ENCODE measurements at regions not wholly inside any gene's neighbourhood (a gene's known extent, or its start where the extent isn't known, plus 50 kb on each side); places are given as distances from the start of the nearest gene placed in this dataset.
"Not testable (repeated sequence)": the region's sequence is repeated elsewhere in the genome, so short reads cannot be mapped to it uniquely, and the experiment has no call there.

- H2AFZ ChIP-seq (ENCODE audit: low read length) = no peak overlapping the region
- H3K36me3 ChIP-seq (ENCODE audit: insufficient read depth, low read length) = no peaks in the 10 kb centered on the region
- H3K9me2 ChIP-seq (replicated peaks; ENCODE audit: insufficient read depth, low read length) = no peaks in the 10 kb centered on the region
- H3K4me2 ChIP-seq (ENCODE audit: low read depth, low read length, poor library complexity, severe bottlenecking) = no peak overlapping the region
- H4K20me1 ChIP-seq (ENCODE audit: insufficient read depth, low read depth, low read length) = no peaks in the 10 kb centered on the region
- no peaks in the 10 kb centered on the region for H3K4me1 ChIP-seq (ENCODE audit: low read length)
- H3K27ac ChIP-seq (ENCODE audit: low read length) = no peak overlapping the region
- H3K27me3 ChIP-seq (ENCODE audit: low read length) = no peaks in the 10 kb centered on the region
- no peaks in the 10 kb centered on the region for H3K79me2 ChIP-seq (ENCODE audit: low read length)
- H3K9me3 ChIP-seq (ENCODE audit: low read length) = no peaks in the 10 kb centered on the region
- no peak for DNase-seq
- no peak overlapping the region for H3K4me3 ChIP-seq (ENCODE audit: low read length)
- H3K9ac ChIP-seq (ENCODE audit: low read length) = no peak overlapping the region
Measured at GRCh38 chr1:29390491-29391361, 154.4 kb downstream of the PTPRU start.

GRCh38 chr1:29390075-29390474 is 153.8 kb downstream of the PTPRU start:
- Histone ChIP-seq H4K20me1 (ENCODE audit: insufficient read depth, low read depth, low read length) (no peaks in the 10 kb centered on the region), H3K9me2 (replicated peaks; ENCODE audit: insufficient read depth, low read length) (no peaks in the 10 kb centered on the region), H3K9me3 (ENCODE audit: low read length) (no peaks in the 10 kb centered on the region), H3K36me3 (ENCODE audit: insufficient read depth, low read length) (no peaks in the 10 kb centered on the region), H3K4me1 (ENCODE audit: low read length) (no peaks in the 10 kb centered on the region), H3K4me3 (ENCODE audit: low read length) (no peak overlapping the region), H3K27me3 (ENCODE audit: low read length) (no peaks in the 10 kb centered on the region), H3K4me2 (ENCODE audit: low read depth, low read length, poor library complexity, severe bottlenecking) (no peak overlapping the region), H3K27ac (ENCODE audit: low read length) (no peak overlapping the region), H3K79me2 (ENCODE audit: low read length) (no peaks in the 10 kb centered on the region), H2AFZ (ENCODE audit: low read length) (no peak overlapping the region), H3K9ac (ENCODE audit: low read length) (no peak overlapping the region)
- no peak for DNase-seq

GRCh38 chr1:29389533-29390041 is 153.3 kb downstream of the PTPRU start:
- H3K36me3 ChIP-seq (ENCODE audit: insufficient read depth, low read length) = no peaks in the 10 kb centered on the region
- H3K9me3 ChIP-seq (ENCODE audit: low read length) = no peaks in the 10 kb centered on the region
- H3K79me2 ChIP-seq (ENCODE audit: low read length) = no peaks in the 10 kb centered on the region
- no peak overlapping the region for H3K4me2 ChIP-seq (ENCODE audit: low read depth, low read length, poor library complexity, severe bottlenecking)
- no peak overlapping the region for H3K4me3 ChIP-seq (ENCODE audit: low read length)
- H2AFZ ChIP-seq (ENCODE audit: low read length) = no peak overlapping the region
- no peaks in the 10 kb centered on the region for H3K4me1 ChIP-seq (ENCODE audit: low read length)
- H3K9me2 ChIP-seq (replicated peaks; ENCODE audit: insufficient read depth, low read length) = no peaks in the 10 kb centered on the region
- no peak overlapping the region for H3K9ac ChIP-seq (ENCODE audit: low read length)
- no peaks in the 10 kb centered on the region for H4K20me1 ChIP-seq (ENCODE audit: insufficient read depth, low read depth, low read length)
- H3K27me3 ChIP-seq (ENCODE audit: low read length) = no peaks in the 10 kb centered on the region
- no peak overlapping the region for H3K27ac ChIP-seq (ENCODE audit: low read length)
- no peak for DNase-seq

GRCh38 chr1:29388884-29389283 is 152.6 kb downstream of the PTPRU start:
- no peak overlapping the region for H3K9ac ChIP-seq (ENCODE audit: low read length)
- H3K9me2 ChIP-seq (replicated peaks; ENCODE audit: insufficient read depth, low read length) = no peaks in the 10 kb centered on the region
- no peaks in the 10 kb centered on the region for H3K27me3 ChIP-seq (ENCODE audit: low read length)
- no peaks in the 10 kb centered on the region for H3K79me2 ChIP-seq (ENCODE audit: low read length)
- H3K27ac ChIP-seq (ENCODE audit: low read length) = no peak overlapping the region
- H3K4me2 ChIP-seq (ENCODE audit: low read depth, low read length, poor library complexity, severe bottlenecking) = no peak overlapping the region
- DNase-seq = no peak
- no peak overlapping the region for H2AFZ ChIP-seq (ENCODE audit: low read length)
- no peaks in the 10 kb centered on the region for H3K9me3 ChIP-seq (ENCODE audit: low read length)
- H3K4me1 ChIP-seq (ENCODE audit: low read length) = no peaks in the 10 kb centered on the region
- H3K36me3 ChIP-seq (ENCODE audit: insufficient read depth, low read length) = no peaks in the 10 kb centered on the region
- no peaks in the 10 kb centered on the region for H4K20me1 ChIP-seq (ENCODE audit: insufficient read depth, low read depth, low read length)
- no peak overlapping the region for H3K4me3 ChIP-seq (ENCODE audit: low read length)

GRCh38 chr1:29388170-29388569 is 151.8 kb downstream of the PTPRU start:
- H3K4me3 ChIP-seq (ENCODE audit: low read length) = no peak overlapping the region

GRCh38 chr1:29387210-29387609 is 150.9 kb downstream of the PTPRU start:
- Histone ChIP-seq H2AFZ (ENCODE audit: low read length) (no peak overlapping the region), H3K4me1 (ENCODE audit: low read length) (no peaks in the 10 kb centered on the region), H3K4me2 (ENCODE audit: low read depth, low read length, poor library complexity, severe bottlenecking) (no peak overlapping the region), H3K27me3 (ENCODE audit: low read length) (no peaks in the 10 kb centered on the region), H3K36me3 (ENCODE audit: insufficient read depth, low read length) (no peaks in the 10 kb centered on the region), H3K9ac (ENCODE audit: low read length) (no peak overlapping the region), H3K4me3 (ENCODE audit: low read length) (no peak overlapping the region), H3K9me3 (ENCODE audit: low read length) (no peaks in the 10 kb centered on the region), H3K9me2 (replicated peaks; ENCODE audit: insufficient read depth, low read length) (no peaks in the 10 kb centered on the region), H3K79me2 (ENCODE audit: low read length) (no peaks in the 10 kb centered on the region), H4K20me1 (ENCODE audit: insufficient read depth, low read depth, low read length) (no peaks in the 10 kb centered on the region), H3K27ac (ENCODE audit: low read length) (no peak overlapping the region)
- DNase-seq = no peak

More at GRCh38 chr1:29388170-29388569, 151.8 kb downstream of the PTPRU start:
- Histone ChIP-seq H3K79me2 (ENCODE audit: low read length) (no peaks in the 10 kb centered on the region), H3K9ac (ENCODE audit: low read length) (no peak overlapping the region), H3K27me3 (ENCODE audit: low read length) (no peaks in the 10 kb centered on the region), H4K20me1 (ENCODE audit: insufficient read depth, low read depth, low read length) (no peaks in the 10 kb centered on the region), H3K4me1 (ENCODE audit: low read length) (no peaks in the 10 kb centered on the region), H3K36me3 (ENCODE audit: insufficient read depth, low read length) (no peaks in the 10 kb centered on the region), H3K9me3 (ENCODE audit: low read length) (no peaks in the 10 kb centered on the region), H3K4me2 (ENCODE audit: low read depth, low read length, poor library complexity, severe bottlenecking) (no peak overlapping the region), H3K9me2 (replicated peaks; ENCODE audit: insufficient read depth, low read length) (no peaks in the 10 kb centered on the region), H3K27ac (ENCODE audit: low read length) (no peak overlapping the region), H2AFZ (ENCODE audit: low read length) (no peak overlapping the region)
- DNase-seq = no peak

- not testable (repeated sequence) for H3K9me3 ChIP-seq (ENCODE audit: low read length); H3K79me2 ChIP-seq (ENCODE audit: low read length); H3K4me3 ChIP-seq (ENCODE audit: low read length); H3K27me3 ChIP-seq (ENCODE audit: low read length); H3K36me3 ChIP-seq (ENCODE audit: insufficient read depth, low read length); H2AFZ ChIP-seq (ENCODE audit: low read length); H3K9me2 ChIP-seq (replicated peaks; ENCODE audit: insufficient read depth, low read length); H3K9ac ChIP-seq (ENCODE audit: low read length); H3K4me2 ChIP-seq (ENCODE audit: low read depth, low read length, poor library complexity, severe bottlenecking); H3K4me1 ChIP-seq (ENCODE audit: low read length); DNase-seq; H3K27ac ChIP-seq (ENCODE audit: low read length); H4K20me1 ChIP-seq (ENCODE audit: insufficient read depth, low read depth, low read length)
Measured at GRCh38 chr1:29386453-29386852, 150.1 kb downstream of the PTPRU start.

- Histone ChIP-seq H3K4me2 (ENCODE audit: low read depth, low read length, poor library complexity, severe bottlenecking) (no peak overlapping the region), H3K79me2 (ENCODE audit: low read length) (no peaks in the 10 kb centered on the region), H4K20me1 (ENCODE audit: insufficient read depth, low read depth, low read length) (no peaks in the 10 kb centered on the region), H3K4me3 (ENCODE audit: low read length) (no peak overlapping the region), H2AFZ (ENCODE audit: low read length) (no peak overlapping the region), H3K9ac (ENCODE audit: low read length) (no peak overlapping the region), H3K27ac (ENCODE audit: low read length) (no peak overlapping the region), H3K9me3 (ENCODE audit: low read length) (no peaks in the 10 kb centered on the region), H3K9me2 (replicated peaks; ENCODE audit: insufficient read depth, low read length) (no peaks in the 10 kb centered on the region), H3K27me3 (ENCODE audit: low read length) (no peaks in the 10 kb centered on the region), H3K4me1 (ENCODE audit: low read length) (no peaks in the 10 kb centered on the region), H3K36me3 (ENCODE audit: insufficient read depth, low read length) (no peaks in the 10 kb centered on the region)
- DNase-seq = no peak
Measured at GRCh38 chr1:29385966-29386365, 149.6 kb downstream of the PTPRU start.
